HG03135 (cell line): ENCODE measurements at regions not wholly inside any gene's neighbourhood (a gene's known extent, or its start where the extent isn't known, plus 50 kb on each side); places are given as distances from the start of the nearest gene placed in this dataset.

Experiments used
- ATAC-seq: cut with Tn5 transposase; IDR thresholded peaks from one replicate; pipeline ENCODE4 v1.9.1; 2021; ENCODE audit warnings: mild to moderate bottlenecking, moderate library complexity; ENCODE audit not compliant: unreplicated experiment

- no peak for ATAC-seq
These were observed 148.1 kb downstream of the PPARGC1A start for GRCh38 chr4:23741681-23742191.

- ATAC-seq, result no peak
These were observed 152.3 kb downstream of the PPARGC1A start for GRCh38 chr4:23737571-23737970.

- no peak for ATAC-seq
These were observed 153.4 kb downstream of the PPARGC1A start for GRCh38 chr4:23736466-23736865.

DNA sequence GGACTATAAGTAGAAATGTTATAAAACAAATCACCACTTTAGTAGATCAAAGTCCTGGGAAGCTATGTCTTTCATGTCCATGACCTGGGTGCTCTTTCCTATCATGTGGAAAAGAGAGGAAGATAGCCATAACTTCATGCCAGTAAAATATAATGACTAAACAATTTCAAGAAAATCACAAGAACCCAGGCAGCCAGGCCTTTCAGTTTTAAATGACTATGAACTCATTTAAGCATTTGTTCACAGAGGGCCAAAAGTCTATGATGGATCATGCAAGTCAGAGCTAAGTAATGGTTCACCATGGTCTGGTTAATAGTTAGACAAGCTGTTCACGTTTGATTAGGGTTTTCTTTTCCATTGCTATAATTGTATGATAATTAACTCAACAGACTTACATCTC, 155.8 kb downstream of the PPARGC1A start:
- no peak for ATAC-seq

GRCh38 chr4:23733476-23733875, 156.4 kb downstream of the PPARGC1A start:
- no peak for ATAC-seq

- no peak for ATAC-seq
These were observed 158.8 kb downstream of the PPARGC1A start for GRCh38 chr4:23730998-23731397.

DNA sequence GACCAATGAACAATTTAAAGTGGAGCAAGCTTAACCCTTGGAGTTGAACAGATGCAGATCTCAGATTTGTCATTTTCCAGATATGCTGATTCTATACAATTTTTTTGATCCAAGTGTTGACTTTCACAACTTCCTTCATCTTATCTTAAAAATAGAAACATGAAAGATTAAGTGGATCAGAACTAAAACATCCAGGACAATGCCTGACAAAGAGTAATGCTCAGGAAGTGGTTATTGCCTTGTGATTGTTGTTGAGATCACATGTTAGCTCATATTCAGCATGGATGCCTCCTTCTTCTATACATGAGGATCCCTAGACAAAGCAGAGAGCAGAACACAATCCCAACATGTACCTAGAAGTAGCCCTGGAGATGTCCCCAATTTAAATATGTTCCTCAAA, 160.9 kb downstream of the PPARGC1A start:
- no peak for ATAC-seq

GRCh38 chr4:23728393-23728792, 161.5 kb downstream of the PPARGC1A start:
- no peak for ATAC-seq

DNA sequence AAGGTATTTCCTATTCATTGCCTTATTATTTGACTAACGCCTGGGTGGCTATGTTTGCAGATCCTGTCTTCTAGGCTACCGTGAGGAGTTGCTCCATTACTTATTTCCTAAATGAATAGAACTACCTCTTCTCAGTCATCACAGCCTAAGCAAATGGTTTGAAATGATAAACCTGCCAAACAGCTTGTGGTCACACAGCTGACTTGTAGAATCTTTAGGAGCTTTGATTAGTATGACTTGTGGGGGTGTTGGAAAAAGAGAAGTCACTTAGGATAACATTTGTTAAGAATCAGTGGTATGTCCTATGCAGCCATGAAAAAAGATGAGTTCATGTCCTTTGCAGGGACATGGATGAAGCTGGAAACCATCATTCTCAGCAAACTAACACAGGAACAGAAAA, 169.3 kb downstream of the PPARGC1A start:
- ATAC-seq, result no peak

GRCh38 chr4:23718435-23718834, 171.4 kb downstream of the PPARGC1A start:
- no peak for ATAC-seq

GRCh38 chr4:23717528-23718248, 172.2 kb downstream of the PPARGC1A start:
- ATAC-seq, result no peak

DNA sequence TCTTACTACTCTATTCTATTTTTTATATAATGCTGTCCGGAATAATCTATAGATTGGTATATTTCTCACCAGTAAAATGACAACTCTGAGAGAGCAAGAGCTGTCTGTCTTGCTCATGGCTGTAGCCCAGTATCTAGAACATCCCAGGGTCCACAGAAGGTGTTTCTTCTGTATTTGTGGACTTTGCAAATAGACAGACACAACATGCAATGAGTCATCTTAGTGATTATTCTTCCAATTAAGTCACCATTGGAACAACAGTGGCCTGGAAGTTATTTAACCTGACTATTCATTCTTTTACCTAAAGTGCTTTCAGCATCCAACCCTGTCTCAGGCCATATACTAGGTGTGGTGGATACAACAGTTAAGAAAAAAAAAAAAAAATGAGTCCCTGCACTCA, 179.5 kb downstream of the PPARGC1A start:
- no peak for ATAC-seq

- ATAC-seq, result no peak
These were observed 182.2 kb downstream of the PPARGC1A start for GRCh38 chr4:23707652-23708026.

GRCh38 chr4:23706972-23707651, 182.7 kb downstream of the PPARGC1A start:
- no peak for ATAC-seq

DNA sequence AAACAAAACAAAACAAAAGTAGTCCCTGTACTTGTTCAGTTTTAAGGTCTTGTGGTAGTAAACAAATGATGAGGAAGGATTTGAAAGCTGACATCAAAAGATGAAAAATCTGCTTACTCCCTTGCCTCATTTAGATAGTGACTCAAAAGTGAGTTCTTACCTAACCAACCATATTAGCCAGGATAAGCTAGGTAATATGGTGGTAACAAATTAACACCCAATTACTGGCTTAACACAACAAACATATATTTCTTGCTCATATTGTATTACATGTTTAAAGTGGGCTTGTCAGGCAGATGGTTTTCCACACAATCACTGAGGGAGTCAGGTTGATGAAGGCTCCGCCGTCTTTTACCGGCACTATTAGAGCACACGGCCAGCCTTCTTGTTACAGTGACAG, 189.7 kb downstream of the PPARGC1A start:
- no peak for ATAC-seq

- no peak for ATAC-seq
These were observed 192.1 kb downstream of the PPARGC1A start for GRCh38 chr4:23697722-23698121.

DNA sequence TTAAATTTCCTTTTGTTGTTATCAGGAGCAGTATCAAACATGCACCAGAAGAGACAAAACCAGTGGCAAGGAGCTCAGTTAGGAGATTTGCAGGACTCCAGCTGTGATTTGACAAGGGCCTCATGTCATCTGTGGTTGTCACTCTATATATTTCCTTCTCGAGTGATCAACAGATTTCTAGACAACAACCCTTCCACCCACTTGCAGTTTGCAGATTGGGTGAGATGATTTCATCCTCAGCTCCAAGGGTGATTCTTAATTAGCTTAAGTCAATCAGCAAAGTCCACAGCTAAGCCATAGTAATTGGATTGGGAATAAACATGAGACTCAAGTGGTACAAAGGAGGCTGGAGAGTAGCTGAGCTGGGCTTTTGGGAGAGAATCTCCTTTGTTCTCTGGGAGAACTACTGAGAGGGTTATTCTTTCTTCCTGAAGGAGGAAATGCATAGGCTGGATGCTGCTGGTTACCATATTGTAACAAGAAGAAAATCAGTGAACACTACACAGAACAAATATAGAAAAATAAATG, 192.8 kb downstream of the PPARGC1A start:
- ATAC-seq, result no peak

DNA sequence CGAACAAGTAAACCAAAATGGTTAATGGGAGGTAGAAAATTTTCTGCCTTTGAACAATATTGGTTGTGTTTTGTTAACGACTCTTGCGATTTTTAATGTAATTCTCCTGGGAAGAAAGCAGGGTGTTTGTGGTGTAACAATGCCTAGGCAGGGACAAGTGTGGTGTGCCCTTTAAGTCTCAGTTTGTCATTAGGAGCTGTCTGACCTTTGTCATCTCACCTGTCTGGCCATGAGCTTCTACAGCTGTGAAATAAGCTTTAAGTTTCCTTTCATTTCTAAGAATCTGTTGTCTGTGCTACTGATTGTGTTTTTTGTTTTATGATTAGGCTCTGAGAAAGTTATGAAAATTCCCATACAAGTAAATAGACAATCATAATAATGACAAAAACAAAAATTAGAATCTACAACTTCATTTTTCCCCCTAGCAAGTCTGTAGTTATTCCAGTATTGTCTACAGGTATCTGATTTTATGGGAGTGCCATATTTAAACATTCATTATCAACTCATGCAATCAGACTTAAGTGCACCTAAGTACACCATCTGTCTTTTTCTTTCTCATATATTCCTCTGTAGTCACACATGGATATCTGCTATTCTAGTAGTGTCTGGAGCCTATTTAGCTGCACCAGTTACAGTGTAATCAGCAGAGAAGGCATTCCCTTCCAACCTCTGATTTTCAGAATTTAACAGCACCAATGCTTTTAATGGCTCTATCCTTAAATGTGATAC, 203.5 kb downstream of the PPARGC1A start:
- no peak for ATAC-seq

DNA sequence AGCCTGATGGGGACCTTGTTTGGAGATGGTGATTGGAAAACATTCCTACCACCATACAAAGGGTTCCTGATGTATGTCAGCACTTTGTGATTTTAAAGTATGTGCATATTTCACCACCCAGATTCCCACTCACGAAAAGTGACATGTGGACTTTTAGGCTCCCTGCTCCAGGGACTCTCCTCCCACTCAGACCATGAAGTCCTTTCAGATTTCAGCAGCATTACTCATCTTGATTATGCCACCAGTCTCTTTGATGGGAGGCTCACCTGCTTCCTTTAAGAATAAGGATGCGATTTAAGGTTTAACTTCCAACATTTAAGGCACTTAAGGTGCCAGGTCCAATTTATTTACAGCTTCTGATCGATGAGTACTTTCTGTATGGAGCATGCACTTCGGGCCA, 204.4 kb downstream of the PPARGC1A start:
- ATAC-seq, result no peak

- ATAC-seq, result no peak
These were observed 209.0 kb downstream of the PPARGC1A start for GRCh38 chr4:23680671-23681518.

DNA sequence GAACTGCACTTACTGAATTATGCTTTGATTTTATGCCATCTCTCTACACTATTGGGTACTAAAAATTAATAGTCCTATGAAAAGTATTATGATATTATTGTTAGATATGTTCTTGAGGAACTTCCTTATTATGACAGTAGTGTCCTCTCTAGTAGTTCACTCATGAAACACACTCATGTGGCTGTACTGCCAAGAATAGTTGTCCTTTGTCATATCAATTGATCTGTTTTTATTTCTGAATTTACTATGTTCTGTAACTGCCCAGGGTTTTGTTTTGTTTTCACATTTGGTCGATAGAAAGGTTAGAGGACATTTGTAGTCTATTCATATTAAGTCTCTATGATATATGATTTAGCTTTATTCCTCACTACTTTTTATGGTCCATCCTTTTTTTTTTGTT, 215.2 kb downstream of the PPARGC1A start:
- no peak for ATAC-seq
